Choroid plexus epithelial cell (primary cell): ENCODE measurements at regions not wholly inside any gene's neighbourhood (a gene's known extent, or its start where the extent isn't known, plus 50 kb on each side); places are given as distances from the start of the nearest gene placed in this dataset.

Experiments
- DNase-seq: peaks from one replicate; pipeline ENCODE4 v3.0.0-alpha.2; 2010; ENCODE audit warnings: low read depth
- H3K4me3 ChIP-seq: 2 replicates; pipeline ENCODE4 v1.5.1; 2011; ENCODE audit warnings: low read depth, mild to moderate bottlenecking, control low read depth, low read length, moderate library complexity
- CTCF ChIP-seq: conservative IDR thresholded peaks from 2 replicates; pipeline ENCODE4 v1.5.1; 2011; ENCODE audit warnings: low read depth, mild to moderate bottlenecking, control low read depth, inconsistent platforms, low read length, moderate library complexity

DNA sequence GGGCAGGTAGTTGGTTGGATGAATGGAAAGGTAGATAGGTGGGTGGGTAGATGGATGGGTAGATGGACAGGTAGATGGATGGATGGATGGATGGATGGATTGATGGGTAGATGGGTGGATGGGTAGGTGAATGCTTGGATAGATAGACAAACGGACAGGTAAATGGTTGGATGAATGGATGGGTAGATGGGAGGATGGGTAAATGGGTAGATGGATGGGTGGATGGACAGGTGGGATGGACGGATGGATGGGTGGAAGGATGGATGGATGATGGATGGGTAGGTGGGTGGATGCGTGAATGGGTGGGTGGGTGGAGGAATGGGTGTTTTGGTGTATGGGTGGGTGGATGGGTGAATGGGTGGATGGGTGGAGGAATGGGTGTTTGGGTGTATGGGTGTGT lies 50.1 kb upstream of the ASAP2 start:
- DNase-seq = no peak
- no peak overlapping the region for H3K4me3 ChIP-seq
- no peak for TF ChIP-seq CTCF

GRCh38 chr2:9154061-9154460 lies 52.6 kb upstream of the ASAP2 start:
- no peak for TF ChIP-seq CTCF
- DNase-seq = no peak
- no peak overlapping the region for H3K4me3 ChIP-seq

DNA sequence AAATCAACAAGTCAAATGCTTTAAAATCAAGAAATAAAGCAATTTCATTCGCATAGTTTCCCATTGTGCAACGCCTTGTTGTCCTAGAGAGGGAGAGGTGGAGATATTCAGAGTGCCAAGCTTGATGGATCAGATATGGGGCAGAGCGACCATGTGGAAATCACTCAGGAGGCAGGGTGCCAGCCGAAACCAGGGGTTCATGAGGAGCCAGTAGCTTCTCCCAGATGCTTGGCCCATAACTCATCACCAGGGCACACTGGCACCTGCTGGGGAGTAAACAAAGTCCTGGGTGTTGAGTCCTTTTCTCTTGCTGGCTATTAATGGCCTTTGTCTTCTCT lies 53.0 kb upstream of the ASAP2 start:
- DNase-seq = no peak
- no peak overlapping the region for H3K4me3 ChIP-seq
- TF ChIP-seq CTCF = no peak

GRCh38 chr2:9152975-9153642 lies 53.5 kb upstream of the ASAP2 start:
- H3K4me3 ChIP-seq = peak overlapping the region; percentile 17
- peak; percentile 52 for DNase-seq
- no peak for TF ChIP-seq CTCF

- no peak for DNase-seq
- H3K4me3 ChIP-seq = no peak overlapping the region
- no peak for TF ChIP-seq CTCF
Measured at GRCh38 chr2:9150906-9151305, 55.7 kb upstream of the ASAP2 start.

DNA sequence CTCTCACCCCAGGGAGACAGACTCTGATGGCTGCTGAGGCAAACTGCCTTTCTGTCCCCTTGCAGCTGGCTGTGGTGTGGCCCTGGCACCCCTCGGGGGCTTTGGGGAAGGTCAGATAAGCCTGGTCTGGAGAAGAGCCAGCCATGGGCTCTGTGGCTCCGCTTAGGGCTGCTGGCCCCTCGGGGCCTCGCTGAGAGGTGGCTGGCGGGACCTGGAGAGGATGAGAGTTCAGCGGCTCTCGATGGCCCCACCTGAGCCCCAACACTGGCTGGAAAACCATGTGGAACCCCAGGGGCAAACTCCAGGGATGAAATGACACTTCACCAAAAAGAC lies 56.1 kb upstream of the ASAP2 start:
- TF ChIP-seq CTCF = no peak
- H3K4me3 ChIP-seq = no peak overlapping the region
- no peak for DNase-seq

DNA sequence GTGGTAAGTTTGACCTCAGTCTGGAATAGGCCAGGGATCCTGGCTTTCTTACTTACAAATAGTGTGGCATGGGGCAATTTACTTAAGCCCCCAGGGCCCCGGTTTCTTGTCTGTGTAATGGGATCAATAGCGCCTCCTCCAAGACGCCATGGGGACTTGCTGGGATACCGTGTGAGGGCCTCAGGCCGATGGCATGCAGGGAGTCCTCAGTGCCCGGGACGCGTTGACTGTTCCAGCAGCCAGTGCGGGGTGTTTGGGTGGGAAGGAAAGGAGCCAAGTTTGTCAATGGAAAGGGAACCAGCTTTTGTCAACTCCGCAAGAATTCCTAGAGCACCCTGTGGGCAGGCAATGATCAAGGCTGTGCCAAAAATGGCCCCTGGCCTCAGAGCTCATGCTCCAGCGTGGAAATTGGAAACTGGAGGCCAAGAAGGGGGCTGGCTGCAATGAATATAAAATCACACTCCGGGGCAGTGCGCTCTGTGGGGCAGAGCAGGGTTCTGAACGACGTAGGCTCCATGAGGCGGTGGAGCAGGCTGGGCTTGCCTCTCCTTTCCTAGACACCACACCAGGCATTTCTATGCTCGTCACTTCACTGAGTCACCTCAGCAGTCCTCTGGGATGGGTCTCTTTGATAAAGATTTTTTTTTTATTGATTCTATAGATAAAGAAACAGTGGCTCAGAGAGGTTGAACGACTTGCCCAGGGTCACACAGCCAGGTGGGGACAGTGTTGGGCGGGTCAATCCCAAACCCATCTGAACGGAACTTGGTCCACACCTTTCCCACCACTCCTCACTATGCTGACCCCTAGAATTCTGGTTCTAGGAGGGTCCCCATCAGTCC lies 56.7 kb upstream of the ASAP2 start:
- TF ChIP-seq CTCF = no peak
- no peak overlapping the region for H3K4me3 ChIP-seq
- no peak for DNase-seq
